ENCODE measurements at regions not wholly inside any gene's neighbourhood (a gene's known extent, or its start where the extent isn't known, plus 50 kb on each side); places are given as distances from the start of the nearest gene placed in this dataset.

- TF ChIP-seq, protein P1, sequence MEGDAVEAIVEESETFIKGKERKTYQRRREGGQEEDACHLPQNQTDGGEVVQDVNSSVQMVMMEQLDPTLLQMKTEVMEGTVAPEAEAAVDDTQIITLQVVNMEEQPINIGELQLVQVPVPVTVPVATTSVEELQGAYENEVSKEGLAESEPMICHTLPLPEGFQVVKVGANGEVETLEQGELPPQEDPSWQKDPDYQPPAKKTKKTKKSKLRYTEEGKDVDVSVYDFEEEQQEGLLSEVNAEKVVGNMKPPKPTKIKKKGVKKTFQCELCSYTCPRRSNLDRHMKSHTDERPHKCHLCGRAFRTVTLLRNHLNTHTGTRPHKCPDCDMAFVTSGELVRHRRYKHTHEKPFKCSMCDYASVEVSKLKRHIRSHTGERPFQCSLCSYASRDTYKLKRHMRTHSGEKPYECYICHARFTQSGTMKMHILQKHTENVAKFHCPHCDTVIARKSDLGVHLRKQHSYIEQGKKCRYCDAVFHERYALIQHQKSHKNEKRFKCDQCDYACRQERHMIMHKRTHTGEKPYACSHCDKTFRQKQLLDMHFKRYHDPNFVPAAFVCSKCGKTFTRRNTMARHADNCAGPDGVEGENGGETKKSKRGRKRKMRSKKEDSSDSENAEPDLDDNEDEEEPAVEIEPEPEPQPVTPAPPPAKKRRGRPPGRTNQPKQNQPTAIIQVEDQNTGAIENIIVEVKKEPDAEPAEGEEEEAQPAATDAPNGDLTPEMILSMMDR (conservative IDR thresholded peaks at IDR 0.05; ENCODE audit: low read length): no peak
- no peak for TF ChIP-seq EZH2phosphoT487 (IDR thresholded peaks at IDR 0.05; ENCODE audit: borderline replicate concordance, low read depth, low read length)
Observed at GRCh38 chr12:71315328-71315985, 124.1 kb upstream of the LGR5 start.
